ENCODE measurements at regions not wholly inside any gene's neighbourhood (a gene's known extent, or its start where the extent isn't known, plus 50 kb on each side); places are given as distances from the start of the nearest gene placed in this dataset.

DNA sequence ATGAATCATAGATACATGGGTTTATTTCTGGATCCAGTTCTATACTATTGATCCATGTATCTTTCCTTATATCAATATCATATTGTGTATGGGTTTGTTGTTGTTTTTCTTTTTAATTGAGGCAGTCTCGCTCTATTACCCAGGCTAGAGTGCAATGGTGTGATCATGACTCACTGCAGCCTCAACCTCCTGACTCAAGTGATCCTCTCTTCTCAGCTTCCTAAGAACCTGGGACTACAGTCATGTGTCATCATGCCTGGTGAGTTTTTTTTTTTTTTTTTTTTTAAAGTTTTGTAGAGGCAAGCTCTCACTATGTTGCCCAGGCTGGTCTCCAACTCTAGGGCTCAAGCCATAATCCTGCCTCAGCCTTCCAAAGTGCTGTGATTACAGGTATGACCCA lies 1589.4 kb upstream of the TENM4 start:
- no peak for DNase-seq (ENCODE audit: low read depth)

DNA sequence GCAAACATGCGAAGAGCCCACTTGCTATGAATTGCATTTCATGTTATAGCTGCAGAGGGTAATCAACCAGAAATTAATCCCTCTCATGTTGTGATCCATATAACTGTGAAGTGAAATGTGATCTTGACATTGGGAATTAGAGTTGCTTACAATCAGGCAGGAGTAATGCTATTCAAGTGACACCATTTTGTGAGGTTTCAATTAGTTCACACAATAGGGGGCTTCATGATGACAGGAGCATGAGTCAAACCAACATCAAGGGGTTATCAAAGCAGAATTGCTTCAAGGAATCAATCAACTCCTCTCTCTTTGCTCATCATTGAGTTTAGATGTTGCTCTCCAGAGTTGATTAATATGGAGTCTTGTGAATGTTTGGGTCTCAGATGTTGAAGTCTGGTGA lies 1585.2 kb upstream of the TENM4 start:
- no peak for DNase-seq (ENCODE audit: low read depth)

DNA sequence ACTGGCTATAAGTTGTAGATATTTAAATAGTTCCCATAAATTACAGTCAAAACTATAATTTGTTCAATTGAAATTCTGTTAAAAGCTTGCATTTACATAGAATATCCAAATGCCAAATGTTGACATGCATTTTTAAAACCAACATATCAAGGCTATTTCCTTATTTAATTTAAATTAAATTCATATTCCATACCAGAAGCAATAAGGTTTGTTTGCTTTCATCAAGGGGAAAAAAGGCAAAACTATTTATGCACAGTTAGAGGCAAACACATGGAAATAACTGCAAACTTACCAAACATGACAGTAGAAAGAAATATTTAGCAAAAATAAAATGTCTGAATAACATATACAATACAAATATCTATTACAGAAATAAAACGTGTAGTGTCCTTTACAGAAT lies 1581.2 kb upstream of the TENM4 start:
- DNase-seq (ENCODE audit: low read depth), result no peak

DNA sequence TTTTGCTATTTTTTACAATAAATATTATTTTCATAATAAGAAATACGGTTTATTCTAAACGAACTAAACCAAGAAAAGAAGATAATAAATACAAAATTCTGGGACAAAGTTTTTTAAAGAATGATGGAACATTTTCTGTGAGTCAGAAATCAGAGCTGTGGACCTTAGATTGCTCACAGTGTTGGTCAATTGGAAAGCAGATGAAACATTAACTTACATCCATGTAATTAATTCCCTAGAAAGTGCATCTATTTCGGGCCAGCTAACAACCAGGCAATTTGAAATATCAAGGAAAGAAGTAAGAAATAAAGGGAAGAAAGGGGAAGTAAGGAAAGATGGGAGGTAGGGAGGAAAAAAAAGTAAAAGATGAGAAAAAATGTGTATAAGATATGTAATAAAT lies 1569.8 kb upstream of the TENM4 start:
- no peak for DNase-seq (ENCODE audit: low read depth)

DNA sequence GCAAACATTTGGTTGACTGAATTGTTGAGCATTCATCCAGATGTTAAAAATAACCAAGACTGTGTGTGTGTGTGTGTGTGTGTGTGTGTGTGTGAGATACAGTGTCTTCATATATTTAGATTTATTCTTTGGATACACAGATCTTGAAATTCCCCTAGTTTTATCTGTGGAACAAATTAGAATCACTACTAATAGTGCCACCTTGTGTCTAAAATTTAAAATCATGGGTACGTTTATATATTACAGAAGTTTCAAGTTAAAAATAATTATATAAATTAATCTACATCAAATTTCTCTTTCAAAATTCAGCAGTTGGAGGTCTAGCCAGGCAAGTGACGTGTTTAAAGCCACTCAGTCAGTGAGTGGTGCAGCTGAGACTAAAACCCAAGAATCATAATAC lies 1566.2 kb upstream of the TENM4 start:
- DNase-seq (ENCODE audit: low read depth), result no peak

DNA sequence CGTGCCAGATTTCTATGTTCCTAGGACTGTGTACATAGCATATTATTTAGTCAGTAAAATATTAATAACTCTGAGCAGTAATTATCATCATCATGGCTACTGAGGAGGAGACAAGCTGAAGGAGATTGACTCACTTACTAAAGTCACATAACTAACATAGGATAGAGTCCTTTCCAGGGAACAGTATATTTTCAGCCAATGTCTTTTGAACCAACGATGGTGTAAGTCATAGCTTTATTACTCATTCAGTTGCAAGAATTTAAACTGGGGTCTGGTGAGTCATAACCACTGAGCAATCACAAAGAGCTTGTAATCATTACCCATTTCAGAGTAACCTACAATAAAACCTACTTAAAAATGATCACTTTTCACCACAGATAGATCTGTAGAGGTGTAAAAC lies 1564.8 kb upstream of the TENM4 start:
- DNase-seq (ENCODE audit: low read depth), result no peak

- DNase-seq (ENCODE audit: low read depth), result no peak
These were observed 1563.7 kb upstream of the TENM4 start for GRCh38 chr11:81004576-81004975.

- no peak for DNase-seq (ENCODE audit: low read depth)
These were observed 1561.5 kb upstream of the TENM4 start for GRCh38 chr11:81002374-81002773.

DNA sequence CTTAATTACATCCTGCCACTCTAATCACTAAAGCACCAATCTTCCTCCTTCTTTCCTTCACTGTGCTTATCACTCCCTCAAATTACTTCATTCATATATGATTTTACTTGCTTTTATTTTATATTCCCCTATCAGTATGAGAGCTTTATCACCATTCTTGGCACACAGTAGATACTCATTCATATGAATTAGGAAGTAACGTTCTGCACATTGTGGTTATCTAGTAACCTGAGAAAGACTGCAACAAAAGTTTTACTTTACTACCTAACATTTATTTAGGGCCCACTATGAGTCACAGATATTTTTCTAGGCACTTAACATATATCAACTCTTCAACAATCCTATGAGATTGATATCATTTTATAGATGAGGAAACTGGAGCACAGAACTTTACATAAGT lies 1559.9 kb upstream of the TENM4 start:
- no peak for DNase-seq (ENCODE audit: low read depth)

DNA sequence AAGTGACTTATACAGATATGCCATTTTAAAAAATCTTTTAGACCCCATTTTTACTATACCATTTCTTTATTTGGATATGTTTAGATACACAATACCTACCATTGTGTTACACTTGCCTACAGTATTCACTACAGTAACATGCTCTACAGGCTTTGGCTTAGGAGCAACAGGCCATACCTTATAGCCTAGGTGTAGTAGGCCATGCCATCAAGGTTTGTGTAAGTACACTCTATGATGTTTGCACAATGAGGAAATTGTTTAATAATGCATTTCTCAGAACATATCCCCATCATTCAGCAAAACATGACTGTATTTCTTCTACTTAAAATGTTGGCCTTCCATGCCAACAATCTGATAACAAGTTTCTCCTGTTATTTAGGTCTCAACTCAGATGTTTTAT lies 1559.5 kb upstream of the TENM4 start:
- no peak for DNase-seq (ENCODE audit: low read depth)

DNA sequence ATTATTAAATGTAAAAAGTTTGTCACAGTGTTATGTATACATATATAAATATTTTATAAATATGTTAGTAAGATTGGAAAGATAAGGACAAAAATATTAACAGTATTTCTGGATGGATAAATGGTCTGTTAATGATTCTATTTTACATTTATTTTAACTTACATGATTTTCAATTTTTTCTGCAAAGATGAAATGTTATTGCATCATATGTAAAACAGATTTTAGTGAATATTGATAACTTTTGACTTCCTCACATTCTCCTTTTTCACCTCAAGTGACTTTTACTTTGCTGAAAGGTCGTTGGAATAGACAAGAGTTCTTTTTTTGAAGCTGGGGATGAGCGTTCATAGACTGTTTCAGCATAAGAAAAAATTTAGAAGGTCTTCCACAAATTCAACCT lies 1554.7 kb upstream of the TENM4 start:
- no peak for DNase-seq (ENCODE audit: low read depth)

DNA sequence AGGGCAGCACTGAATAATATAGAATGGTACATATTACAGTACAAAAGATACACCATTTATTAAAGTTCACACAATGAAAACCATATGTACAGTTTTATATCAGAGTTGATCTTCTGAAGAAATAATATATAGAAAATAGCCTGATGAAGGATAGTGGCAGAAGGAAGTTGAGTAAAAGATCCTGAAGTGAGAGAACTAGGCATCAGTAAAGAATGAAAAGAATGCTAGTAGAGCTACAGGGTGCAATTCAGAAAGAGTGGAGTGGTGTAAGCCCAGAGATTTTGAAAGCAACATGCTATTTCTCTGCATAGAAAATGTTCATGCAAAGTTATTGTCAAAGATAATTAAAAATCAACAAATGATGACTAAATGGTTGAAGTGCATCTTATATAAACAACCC lies 1552.7 kb upstream of the TENM4 start:
- DNase-seq (ENCODE audit: low read depth), result no peak

GRCh38 chr11:80990885-80991284 lies 1550.1 kb upstream of the TENM4 start:
- no peak for DNase-seq (ENCODE audit: low read depth)

GRCh38 chr11:80987171-80987570 lies 1546.3 kb upstream of the TENM4 start:
- DNase-seq (ENCODE audit: low read depth), result no peak

- DNase-seq (ENCODE audit: low read depth), result no peak
These were observed 1545.7 kb upstream of the TENM4 start for GRCh38 chr11:80986421-80987074.

DNA sequence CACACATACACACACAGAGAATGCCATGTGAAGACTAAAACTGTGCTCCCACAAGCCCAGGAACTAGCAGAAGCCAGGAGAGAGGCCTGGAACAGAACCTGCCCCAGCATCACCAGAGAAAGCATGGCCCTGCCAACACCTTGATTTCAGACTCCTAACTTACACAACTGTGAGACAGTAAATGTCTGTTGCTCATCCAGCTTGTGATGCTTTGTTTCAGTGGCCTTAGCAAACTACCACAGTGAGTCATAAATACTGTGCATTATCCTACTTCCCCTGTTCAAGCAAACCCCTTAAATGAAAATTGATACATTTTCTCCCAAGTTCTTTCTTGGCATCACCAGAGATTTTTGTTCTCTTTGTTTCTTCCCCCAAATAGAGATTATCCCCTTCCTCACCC lies 1539.4 kb upstream of the TENM4 start:
- no peak for DNase-seq (ENCODE audit: low read depth)

DNA sequence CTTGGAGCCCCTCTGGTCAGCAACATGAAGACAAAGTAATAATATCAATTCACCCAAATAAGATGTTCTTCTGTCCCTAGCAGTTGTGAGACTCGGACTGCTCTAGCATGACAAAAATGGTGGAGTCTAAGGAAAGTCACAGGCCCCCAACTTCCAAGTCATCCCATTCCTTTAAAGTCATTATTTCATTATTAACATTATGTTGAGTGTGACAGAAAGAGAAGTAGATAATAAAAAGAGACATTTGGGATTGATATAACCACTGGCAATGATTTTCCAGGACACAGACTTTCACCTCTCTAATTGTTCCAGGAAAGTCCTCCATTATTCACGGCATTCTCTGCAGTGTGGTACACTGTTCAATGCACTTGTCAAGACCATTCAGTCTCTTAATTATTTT lies 1533.0 kb upstream of the TENM4 start:
- DNase-seq (ENCODE audit: low read depth), result no peak

- DNase-seq (ENCODE audit: low read depth), result no peak
These were observed 1529.2 kb upstream of the TENM4 start for GRCh38 chr11:80970037-80970436.

GRCh38 chr11:80967649-80968048 lies 1526.8 kb upstream of the TENM4 start:
- DNase-seq (ENCODE audit: low read depth), result no peak

GRCh38 chr11:80960381-80961029 lies 1519.7 kb upstream of the TENM4 start:
- DNase-seq (ENCODE audit: low read depth), result no peak

DNA sequence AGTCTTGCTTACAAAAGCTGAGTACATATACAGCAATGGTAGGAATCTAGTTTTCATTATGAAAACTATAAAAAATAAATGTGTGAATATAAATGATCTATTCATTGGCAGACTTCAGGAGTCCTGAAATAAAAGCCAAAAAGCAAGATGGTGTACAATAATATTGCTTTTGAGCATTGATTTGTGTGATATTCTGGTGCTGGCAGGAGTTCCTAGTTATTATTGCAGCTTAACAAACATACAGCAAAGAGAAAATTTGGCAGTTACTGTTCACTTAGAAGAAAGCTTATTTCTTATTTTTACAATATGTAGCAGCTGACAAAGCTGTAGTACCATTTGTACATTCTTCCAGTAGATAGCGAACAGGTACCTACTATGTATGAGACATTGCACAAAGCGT lies 1518.9 kb upstream of the TENM4 start:
- no peak for DNase-seq (ENCODE audit: low read depth)

DNA sequence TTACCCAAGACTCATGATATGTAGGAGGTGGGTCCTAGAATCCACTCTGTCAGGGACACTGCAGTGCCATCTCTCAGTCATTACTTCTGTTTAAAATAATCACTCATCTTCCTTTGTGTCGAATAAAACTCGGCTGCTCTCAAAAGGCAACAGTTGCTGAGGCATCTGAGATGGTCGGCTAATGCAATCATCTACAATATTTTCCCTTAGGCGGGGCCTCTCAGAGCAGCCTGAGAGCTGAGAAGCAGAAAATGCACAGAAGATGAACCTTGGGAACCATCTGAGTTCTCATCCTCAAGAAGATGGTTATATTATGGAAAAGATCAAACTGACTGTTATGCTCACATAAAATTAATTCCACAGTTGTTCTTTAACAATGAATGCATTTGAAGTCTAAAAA lies 1518.2 kb upstream of the TENM4 start:
- DNase-seq (ENCODE audit: low read depth), result no peak

GRCh38 chr11:80958361-80958760 lies 1517.5 kb upstream of the TENM4 start:
- DNase-seq (ENCODE audit: low read depth), result no peak

DNA sequence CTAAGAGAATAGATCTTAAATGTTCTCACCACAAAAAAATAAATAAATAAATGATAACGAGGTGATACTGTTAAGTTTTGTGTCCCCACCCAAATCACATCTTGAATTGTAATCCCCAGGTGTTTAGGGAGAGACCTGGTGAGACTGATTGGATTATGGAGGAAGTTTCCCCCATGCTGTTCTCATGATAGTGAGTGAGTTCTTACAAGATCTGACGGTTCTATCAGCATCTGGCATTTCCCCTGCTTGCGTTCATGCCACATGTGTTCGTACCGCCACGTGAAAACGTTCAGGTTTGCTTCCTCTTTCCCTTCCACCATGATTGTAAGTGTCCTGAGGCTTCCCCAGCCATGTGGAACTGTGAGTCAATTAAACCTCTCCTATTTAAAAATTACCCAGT lies 1514.8 kb upstream of the TENM4 start:
- no peak for DNase-seq (ENCODE audit: low read depth)
